HG02798 (cell line): ENCODE measurements at regions not wholly inside any gene's neighbourhood (a gene's known extent, or its start where the extent isn't known, plus 50 kb on each side); places are given as distances from the start of the nearest gene placed in this dataset.
"Not testable (repeated sequence)": the region's sequence is repeated elsewhere in the genome, so short reads cannot be mapped to it uniquely, and the experiment has no call there.

Experiments used
- ATAC-seq: cut with Tn5 transposase; IDR thresholded peaks from one replicate; pipeline ENCODE4 v1.9.1; 2021; ENCODE audit warnings: mild to moderate bottlenecking; ENCODE audit not compliant: unreplicated experiment, poor library complexity

- no peak for ATAC-seq
Observed at GRCh38 chrX:118250445-118250844, 95.5 kb upstream of the WDR44 start.

- ATAC-seq = no peak
Observed at GRCh38 chrX:118251271-118251670, 94.6 kb upstream of the WDR44 start.

- ATAC-seq = no peak
Observed at GRCh38 chrX:118252967-118253366, 92.9 kb upstream of the WDR44 start.

- ATAC-seq = peak; percentile 70
Observed at GRCh38 chrX:118254611-118255010, 91.3 kb upstream of the WDR44 start.

GRCh38 chrX:118255921-118256320 is 90.0 kb upstream of the WDR44 start:
- no peak for ATAC-seq

- no peak for ATAC-seq
Observed at GRCh38 chrX:118257781-118258180, 88.1 kb upstream of the WDR44 start.

- ATAC-seq = no peak
Observed at GRCh38 chrX:118259213-118259612, 86.7 kb upstream of the WDR44 start.

GRCh38 chrX:118261151-118261550 is 84.8 kb upstream of the WDR44 start:
- no peak for ATAC-seq

GRCh38 chrX:118271775-118272174 is 74.1 kb upstream of the WDR44 start:
- ATAC-seq = no peak

- no peak for ATAC-seq
Observed at GRCh38 chrX:118272242-118272641, 73.7 kb upstream of the WDR44 start.

GRCh38 chrX:118286066-118286762 is 59.7 kb upstream of the WDR44 start:
- ATAC-seq = no peak

- ATAC-seq = not testable (repeated sequence)
Observed at GRCh38 chrX:118295818-118296217, 50.1 kb upstream of the WDR44 start.
